ENCODE measurements at regions not wholly inside any gene's neighbourhood (a gene's known extent, or its start where the extent isn't known, plus 50 kb on each side); places are given as distances from the start of the nearest gene placed in this dataset.
"Not testable (repeated sequence)": the region's sequence is repeated elsewhere in the genome, so short reads cannot be mapped to it uniquely, and the experiment has no call there.

DNA sequence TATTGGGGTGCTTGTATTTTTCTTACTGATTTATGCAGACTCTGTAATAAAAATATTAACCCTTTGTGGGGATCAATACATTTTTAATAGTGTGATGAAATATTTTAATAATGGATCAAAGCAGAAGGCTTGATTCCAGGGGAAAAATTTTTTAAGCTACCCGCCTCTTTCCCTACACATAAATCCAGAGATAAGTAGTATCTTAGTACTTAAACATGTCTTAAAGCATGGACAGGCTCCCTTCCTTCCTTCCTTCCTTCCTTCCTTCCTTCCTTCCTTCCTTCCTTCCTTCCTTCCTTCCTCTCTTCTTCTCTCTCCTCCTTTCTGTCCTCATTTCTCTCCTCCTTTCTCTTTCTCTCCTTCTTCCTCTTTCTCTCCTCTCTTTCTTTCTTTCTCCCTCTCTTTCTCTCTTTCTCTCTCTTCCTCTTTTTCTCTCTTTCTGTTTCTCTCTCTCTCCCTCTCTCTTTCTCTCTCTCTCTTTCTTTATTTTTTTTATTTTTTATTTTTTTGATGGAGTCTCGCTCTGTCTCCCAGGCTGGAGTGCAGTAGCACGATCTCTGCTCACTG is 78.0 kb upstream of the SPRY4 start:
- no peak for DNase-seq
- Mint-ChIP-seq H3K36me3 (no peaks in the 10 kb centered on the region), H3K27me3 (no peaks in the 10 kb centered on the region), H3K4me3 (no peak overlapping the region), H3K27ac (no peak overlapping the region), H3K4me1 (no peaks in the 10 kb centered on the region), H3K9me3 (no peaks in the 10 kb centered on the region)

DNA sequence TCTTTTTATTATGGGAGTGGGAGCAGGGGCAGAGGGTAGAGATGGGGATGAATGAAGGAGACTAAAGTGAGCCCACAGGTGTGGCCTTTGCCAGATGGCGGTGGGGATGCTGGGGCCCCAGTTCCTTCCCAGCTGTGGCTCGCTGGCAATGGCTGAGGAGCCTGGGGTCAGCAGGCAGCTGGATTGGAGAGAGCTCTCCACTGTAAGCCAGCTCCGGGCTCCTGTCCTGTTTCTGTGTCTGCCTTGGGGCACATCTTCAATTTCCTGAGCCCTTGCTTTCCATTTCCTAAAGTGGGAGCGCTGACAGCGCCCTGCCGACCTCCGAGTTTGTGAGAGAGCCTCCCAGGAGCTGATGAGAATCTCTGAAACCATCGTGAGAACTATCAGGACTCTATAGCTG is 75.6 kb upstream of the SPRY4 start:
- Mint-ChIP-seq H3K9me3 (peaks cover 13% of the 10 kb centered on the region), H3K4me3 (no peak overlapping the region), H3K36me3 (peaks cover 3% of the 10 kb centered on the region), H3K4me1 (no peaks in the 10 kb centered on the region), H3K27me3 (no peaks in the 10 kb centered on the region), H3K27ac (no peak overlapping the region)
- no peak for DNase-seq

DNA sequence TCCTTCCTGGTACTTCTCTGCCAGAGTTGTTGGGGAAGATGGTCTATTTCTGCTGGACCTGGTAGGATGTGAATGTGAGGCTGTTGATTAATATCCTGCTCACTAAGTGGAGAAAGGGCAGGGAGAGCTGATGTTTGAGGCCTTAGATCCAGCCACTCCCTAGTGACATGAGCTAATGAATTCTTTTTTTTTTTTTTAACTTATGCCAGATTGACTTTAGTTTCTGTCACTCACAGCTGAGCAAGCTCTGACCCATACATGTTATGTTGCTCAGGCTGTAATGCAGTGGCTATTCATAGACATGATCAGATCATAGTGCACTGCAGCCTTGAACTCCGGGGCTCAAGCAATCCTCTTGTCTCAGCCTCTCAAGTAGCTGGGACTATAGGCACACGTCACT is 75.1 kb upstream of the SPRY4 start:
- Mint-ChIP-seq H3K27me3 (no peaks in the 10 kb centered on the region), H3K4me1 (no peaks in the 10 kb centered on the region), H3K4me3 (no peak overlapping the region), H3K36me3 (peaks cover 3% of the 10 kb centered on the region), H3K27ac (no peak overlapping the region), H3K9me3 (peaks cover 15% of the 10 kb centered on the region)
- no peak for DNase-seq

DNA sequence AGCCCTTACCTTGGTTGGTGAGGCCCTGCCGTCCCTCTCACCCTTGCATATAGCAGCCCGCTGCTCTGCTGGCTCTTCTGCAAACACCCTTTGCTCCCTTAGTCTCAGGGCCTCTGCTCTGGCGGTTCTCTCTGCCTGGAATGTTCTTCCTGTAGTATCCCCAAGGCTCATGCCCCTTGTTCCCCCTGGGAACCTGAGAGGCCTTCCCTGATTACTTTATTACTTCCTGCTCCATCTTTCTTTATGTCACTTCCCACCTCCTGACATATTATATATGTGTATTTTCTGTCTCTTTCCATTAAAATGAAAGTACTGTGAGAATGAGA is 73.9 kb upstream of the SPRY4 start:
- Mint-ChIP-seq H3K4me1 (no peaks in the 10 kb centered on the region), H3K9me3 (peaks cover 15% of the 10 kb centered on the region), H3K27ac (no peak overlapping the region), H3K36me3 (peaks cover 3% of the 10 kb centered on the region), H3K4me3 (no peak overlapping the region), H3K27me3 (no peaks in the 10 kb centered on the region)
- no peak for DNase-seq

DNA sequence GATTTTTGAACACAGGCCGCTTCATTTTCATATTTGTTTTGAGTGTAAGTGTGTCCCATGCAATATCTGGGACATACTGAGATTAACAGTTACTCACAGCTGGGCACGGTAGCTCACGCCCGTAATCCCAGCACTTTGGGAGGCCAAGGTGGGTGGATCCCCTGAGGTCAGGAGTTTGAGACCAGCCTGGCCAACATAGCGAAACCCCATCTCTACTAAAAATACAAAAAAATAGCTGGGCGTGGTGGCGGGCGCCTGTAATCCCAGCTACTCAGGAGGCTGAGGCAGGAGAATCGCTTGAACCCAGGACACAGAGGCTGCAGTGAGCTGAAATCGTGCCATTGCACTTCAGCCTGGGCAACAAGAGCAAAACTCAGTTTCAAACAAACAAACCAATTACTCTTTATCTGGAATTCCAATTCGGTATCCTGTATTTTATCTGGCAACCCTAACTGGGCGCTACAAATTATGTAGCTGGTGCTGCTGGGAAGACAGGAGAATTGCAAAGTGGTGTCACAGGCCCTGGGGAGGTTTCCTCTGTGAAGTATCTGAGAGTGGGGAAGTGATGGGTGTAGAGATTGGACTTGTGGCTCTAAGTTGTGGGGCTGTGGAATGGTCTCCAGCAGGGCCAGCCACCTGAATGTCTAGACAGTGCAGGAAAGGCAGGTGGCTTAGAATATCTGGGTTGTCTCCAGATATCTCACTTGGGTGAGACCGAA is 73.3 kb upstream of the SPRY4 start:
- not testable (repeated sequence) for H3K4me3 Mint-ChIP-seq, H3K36me3 Mint-ChIP-seq, H3K4me1 Mint-ChIP-seq, H3K27me3 Mint-ChIP-seq, DNase-seq, H3K27ac Mint-ChIP-seq
- peaks cover 15% of the 10 kb centered on the region for H3K9me3 Mint-ChIP-seq

DNA sequence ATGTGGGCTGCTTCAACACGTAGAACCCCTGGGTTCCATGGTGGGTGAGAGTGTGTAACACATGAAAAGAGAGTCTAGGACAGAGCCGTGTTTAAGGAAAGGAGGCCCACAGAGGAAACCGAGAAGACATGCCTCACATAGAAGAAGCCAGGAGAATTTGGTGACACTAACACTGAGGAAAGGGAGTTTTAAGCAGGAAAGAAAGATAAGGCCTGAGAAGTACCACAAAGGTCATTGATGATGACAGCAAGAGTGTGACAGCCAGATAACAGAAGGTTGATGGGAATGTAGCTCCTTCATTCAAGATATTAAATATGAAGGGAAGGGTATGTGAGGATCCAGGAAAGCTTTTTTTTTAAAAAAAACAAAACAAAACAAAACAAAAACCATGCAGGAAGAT is 72.4 kb upstream of the SPRY4 start:
- H3K4me3 Mint-ChIP-seq: no peak overlapping the region
- H3K36me3 Mint-ChIP-seq: peaks cover 5% of the 10 kb centered on the region
- H3K27ac Mint-ChIP-seq: no peak overlapping the region
- no peaks in the 10 kb centered on the region for H3K27me3 Mint-ChIP-seq
- H3K9me3 Mint-ChIP-seq: peaks cover 15% of the 10 kb centered on the region
- DNase-seq: no peak
- no peaks in the 10 kb centered on the region for H3K4me1 Mint-ChIP-seq

DNA sequence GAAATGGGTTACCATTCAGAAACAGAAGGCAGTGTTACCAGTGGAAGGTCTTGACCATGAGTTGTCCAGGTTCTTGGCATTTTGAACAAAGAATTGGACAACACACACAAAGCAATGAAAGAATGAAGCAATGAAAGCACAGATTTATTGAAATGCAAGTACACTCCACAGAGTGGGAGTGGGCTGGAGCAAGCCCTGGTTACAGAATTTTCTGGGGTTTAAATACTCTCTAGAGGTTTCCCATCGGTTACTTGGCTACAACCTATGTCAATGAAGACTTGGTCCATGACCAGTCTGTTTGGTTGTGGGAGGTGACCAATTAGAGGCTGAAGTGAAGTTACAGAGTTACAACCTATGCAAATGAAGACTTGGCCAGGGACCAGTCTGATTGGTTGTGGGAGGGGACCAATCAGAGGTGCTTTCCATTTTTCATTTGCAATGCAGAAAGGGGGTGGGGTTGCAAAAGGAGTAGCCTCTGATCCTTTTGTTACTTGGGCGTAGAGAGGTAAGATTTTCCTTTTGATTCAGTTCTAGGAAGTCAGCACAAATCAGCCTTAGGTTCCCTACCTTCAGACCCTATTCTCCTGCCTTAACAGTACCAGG is 71.7 kb upstream of the SPRY4 start:
- Mint-ChIP-seq H3K27ac (no peak overlapping the region), H3K36me3 (peaks cover 5% of the 10 kb centered on the region), H3K4me1 (no peaks in the 10 kb centered on the region), H3K27me3 (no peaks in the 10 kb centered on the region), H3K4me3 (no peak overlapping the region), H3K9me3 (peaks cover 15% of the 10 kb centered on the region)
- no peak for DNase-seq

DNA sequence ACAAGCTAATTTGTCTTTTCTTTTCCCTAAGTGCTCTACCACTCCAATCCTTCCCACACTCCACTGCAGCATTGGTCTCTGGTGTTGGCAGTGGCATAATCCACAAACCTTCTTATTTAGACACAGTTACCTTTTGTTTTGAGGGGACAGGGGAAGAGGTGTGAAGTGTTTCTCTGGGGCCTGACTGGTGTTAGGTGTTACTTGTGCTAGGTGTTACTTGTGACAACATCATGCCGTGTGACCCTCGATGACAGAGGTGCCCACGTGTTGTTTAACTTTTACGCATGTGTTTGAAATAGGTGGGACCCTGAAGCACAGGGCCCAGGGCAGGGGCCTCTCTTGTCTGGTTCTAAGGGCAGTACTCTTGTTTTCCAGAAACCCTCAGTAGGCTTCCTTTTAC is 70.5 kb upstream of the SPRY4 start:
- DNase-seq: no peak
- no peak overlapping the region for H3K4me3 Mint-ChIP-seq
- H3K9me3 Mint-ChIP-seq: peaks cover 15% of the 10 kb centered on the region
- H3K27ac Mint-ChIP-seq: no peak overlapping the region
- H3K36me3 Mint-ChIP-seq: peaks cover 5% of the 10 kb centered on the region
- H3K27me3 Mint-ChIP-seq: no peaks in the 10 kb centered on the region
- H3K4me1 Mint-ChIP-seq: no peaks in the 10 kb centered on the region

DNA sequence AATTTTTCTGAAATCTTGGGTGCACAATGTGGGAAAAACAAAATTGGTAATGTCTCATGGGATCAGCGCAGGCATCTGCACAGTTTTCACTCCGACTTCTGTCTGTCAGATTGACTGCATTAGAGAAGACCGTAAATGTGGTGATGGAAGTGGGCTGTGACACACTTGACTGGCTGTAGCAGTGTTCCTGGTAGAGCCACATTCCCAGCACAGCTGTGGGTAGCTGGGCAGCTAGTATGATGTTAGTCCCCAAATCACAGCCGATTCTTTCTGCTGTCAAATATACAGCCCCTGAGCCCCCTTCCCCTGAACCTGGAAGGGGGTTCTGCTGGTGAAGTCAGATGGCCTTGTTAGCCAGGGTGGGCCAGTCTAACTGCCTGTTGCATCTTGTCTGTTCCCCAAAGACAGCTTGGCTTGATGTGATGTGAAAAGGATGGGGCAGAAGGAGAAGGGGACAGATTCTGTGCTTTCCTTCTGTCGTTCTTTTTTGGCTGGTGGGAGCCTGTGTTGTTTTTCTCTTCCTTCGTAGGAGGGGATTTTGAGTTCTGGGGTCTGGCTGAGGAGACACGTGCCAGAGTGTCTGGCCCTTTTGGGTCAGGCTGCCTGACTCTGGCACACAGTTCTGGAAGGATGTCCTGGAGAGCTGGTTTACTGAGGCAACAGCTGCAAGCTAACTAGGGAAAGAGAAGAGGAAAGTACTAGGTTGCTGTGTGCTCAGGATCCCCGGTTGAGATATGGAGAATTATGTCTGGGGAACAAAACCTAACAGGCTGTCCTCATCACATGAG is 66.4 kb upstream of the SPRY4 start:
- Mint-ChIP-seq H3K36me3 (peaks cover 6% of the 10 kb centered on the region), H3K27me3 (peaks cover 3% of the 10 kb centered on the region), H3K27ac (no peak overlapping the region), H3K9me3 (peaks cover 8% of the 10 kb centered on the region), H3K4me1 (peaks cover 4% of the 10 kb centered on the region), H3K4me3 (no peak overlapping the region)
- DNase-seq: no peak

DNA sequence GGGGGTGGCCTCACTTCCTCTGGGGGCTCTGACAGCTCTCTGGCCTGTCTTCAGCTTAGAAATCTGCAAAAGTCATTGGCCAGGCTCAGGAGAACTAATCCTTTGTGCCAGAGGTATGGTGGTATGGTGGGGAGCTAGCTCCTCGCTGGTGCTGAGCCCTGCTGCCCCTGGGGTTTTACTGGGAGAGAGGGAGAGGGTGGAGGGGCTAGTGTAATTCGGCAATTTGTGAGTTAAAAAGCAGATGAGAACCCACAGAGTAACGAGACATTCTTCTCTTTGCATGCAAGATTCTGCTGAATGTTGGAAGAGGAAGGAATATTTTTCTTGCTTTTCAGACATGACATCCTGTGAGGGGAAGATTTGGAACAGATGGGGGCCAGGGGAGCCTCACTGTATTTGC is 65.5 kb upstream of the SPRY4 start:
- Mint-ChIP-seq H3K4me3 (no peak overlapping the region), H3K36me3 (peaks cover 3% of the 10 kb centered on the region), H3K4me1 (peaks cover 4% of the 10 kb centered on the region), H3K9me3 (peaks cover 3% of the 10 kb centered on the region), H3K27me3 (peaks cover 3% of the 10 kb centered on the region), H3K27ac (no peak overlapping the region)
- DNase-seq: no peak

DNA sequence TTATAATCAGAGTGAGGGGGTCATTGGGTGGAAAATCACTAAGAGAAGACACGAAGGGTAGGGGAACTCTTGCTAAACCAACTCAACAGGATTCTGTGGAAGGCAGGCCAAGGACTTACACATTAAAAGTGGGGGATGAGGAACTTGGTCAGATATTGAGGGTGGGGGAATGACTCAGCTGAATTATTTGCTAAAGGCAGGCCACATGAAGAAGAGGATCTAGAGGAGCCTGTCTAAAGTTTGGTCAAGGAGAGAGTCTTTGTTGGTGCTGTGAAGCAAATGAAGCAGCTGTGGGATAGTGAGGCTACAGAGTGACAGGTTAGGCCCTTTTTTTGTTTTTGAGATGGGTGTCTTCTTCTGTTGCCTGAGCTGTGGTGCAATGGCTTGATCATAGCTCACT is 63.9 kb upstream of the SPRY4 start:
- DNase-seq: no peak
- Mint-ChIP-seq H3K4me1 (peaks cover 4% of the 10 kb centered on the region), H3K4me3 (no peak overlapping the region), H3K27me3 (peaks cover 3% of the 10 kb centered on the region), H3K36me3 (peaks cover 3% of the 10 kb centered on the region), H3K27ac (no peak overlapping the region), H3K9me3 (no peaks in the 10 kb centered on the region)

DNA sequence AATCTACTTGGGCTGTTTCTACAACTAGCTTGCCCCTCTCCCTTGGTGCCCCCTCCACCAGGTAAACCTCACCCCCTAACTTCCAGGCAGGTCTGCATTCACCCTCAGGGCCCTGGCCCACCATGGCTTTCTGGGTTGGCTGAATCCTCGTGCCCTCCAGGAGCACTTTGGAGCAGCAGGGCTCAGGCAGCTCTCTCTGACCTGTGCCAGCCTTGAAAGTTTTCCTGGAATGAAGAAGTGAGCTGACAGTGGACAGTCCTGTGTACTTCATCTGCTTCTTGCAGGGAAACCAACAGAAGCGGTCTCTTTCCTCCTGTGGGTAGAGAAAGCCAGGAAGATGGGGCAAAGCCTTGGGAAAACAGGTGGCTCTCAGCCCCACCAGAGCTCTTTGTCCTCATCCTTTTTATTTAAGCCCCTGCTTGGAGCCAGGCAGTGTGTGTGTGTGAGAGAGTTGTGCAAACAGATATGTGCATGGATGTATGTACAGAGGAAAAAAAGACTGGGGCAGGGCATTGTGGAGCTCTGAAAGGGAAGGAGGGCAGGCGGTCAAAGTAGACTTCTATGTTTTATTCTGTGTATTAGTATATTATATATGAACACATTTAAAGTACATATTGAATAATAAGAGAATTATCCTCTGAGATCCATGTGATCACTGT is 62.3 kb upstream of the SPRY4 start:
- no peak for DNase-seq
- H3K9me3 Mint-ChIP-seq: no peaks in the 10 kb centered on the region
- no peak overlapping the region for H3K4me3 Mint-ChIP-seq
- peaks cover 2% of the 10 kb centered on the region for H3K36me3 Mint-ChIP-seq
- H3K27ac Mint-ChIP-seq: no peak overlapping the region
- peaks cover 4% of the 10 kb centered on the region for H3K4me1 Mint-ChIP-seq
- H3K27me3 Mint-ChIP-seq: peaks cover 3% of the 10 kb centered on the region

DNA sequence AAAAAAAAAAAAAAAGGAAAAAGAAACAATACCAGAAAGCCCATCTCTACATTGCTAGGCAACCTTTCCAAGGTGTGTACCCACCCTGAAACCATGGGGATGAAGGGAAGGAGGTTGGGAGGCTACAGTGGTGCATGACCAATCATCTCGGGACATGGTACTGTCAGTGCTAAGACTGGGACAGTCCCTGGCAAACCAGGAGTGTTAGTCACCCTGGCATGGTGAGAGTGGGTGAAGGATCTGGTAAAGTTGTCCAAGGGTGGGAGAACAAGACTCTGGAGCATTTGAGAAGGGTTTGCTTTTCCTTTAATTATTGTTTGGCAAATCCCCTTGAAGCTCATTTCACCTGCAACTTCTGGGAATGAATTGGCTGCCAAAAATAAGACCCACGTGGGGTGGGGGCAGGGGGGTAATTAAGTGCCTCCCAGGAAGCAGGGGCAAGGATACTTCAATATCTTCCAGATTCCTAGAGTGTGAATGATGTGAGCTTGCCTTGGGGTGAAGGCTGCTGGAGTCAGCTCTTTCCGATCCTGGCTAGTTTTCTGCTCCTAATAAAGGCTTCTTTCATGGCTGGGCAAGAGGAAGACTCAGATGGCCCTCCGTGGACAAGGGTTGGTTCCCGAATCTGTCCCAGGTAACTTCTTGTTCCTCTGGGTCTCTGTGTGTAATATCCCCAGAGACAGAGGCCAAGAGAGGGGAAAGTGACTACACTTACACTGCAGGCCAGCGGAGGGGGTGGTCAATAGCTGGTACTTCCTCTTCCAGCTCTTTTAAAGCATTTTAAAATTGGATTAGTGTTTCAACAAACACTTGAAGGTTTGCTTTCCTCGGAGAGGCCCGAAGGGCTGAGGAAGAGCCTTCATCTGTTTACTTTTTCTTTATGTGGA is 61.6 kb upstream of the SPRY4 start:
- peaks cover 4% of the 10 kb centered on the region for H3K4me1 Mint-ChIP-seq
- no peak overlapping the region for H3K4me3 Mint-ChIP-seq
- H3K36me3 Mint-ChIP-seq: peaks cover 2% of the 10 kb centered on the region
- H3K27me3 Mint-ChIP-seq: peaks cover 3% of the 10 kb centered on the region
- H3K27ac Mint-ChIP-seq: no peak overlapping the region
- H3K9me3 Mint-ChIP-seq: no peaks in the 10 kb centered on the region
- DNase-seq: no peak

DNA sequence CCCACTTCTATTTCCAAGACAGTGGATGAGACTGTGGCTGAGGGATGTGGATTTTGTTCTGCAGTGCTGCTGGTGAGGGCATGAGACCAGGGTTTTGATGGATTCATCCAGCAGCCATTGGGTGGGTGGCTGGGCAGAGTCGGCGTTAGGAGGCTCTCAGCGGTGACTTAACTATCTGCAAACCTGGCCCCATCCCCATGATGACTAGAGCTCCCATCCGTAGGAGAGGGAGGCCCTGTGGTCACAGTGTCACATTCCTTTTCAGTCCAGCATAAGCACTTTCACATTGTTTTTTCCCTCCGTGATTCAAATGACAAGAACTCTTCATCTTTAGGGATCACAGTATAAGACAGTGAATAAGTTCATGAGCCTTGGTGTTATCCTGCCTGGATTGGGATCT is 60.4 kb upstream of the SPRY4 start:
- Mint-ChIP-seq H3K4me3 (no peak overlapping the region), H3K36me3 (peaks cover 2% of the 10 kb centered on the region), H3K9me3 (no peaks in the 10 kb centered on the region), H3K4me1 (peaks cover 4% of the 10 kb centered on the region), H3K27me3 (peaks cover 3% of the 10 kb centered on the region), H3K27ac (no peak overlapping the region)
- no peak for DNase-seq

Data from activated naive CD8-positive, alpha-beta T cell treated with anti-CD3 and anti-CD28 coated beads for 36 hours (primary cell).